ENCODE measurements at regions not wholly inside any gene's neighbourhood (a gene's known extent, or its start where the extent isn't known, plus 50 kb on each side); places are given as distances from the start of the nearest gene placed in this dataset.

- Mint-ChIP-seq H3K27ac (no peak overlapping the region), H3K9me3 (ENCODE audit: insufficient read depth) (no peaks in the 10 kb centered on the region), H3K27me3 (no peaks in the 10 kb centered on the region), H3K4me3 (no peak overlapping the region), H3K4me1 (no peaks in the 10 kb centered on the region)
- ChIA-PET POLR2A (no interaction called here), CTCF (no interaction called here)
- ATAC-seq (ENCODE audit: low read depth) (no peak), DNase-seq (no peak)
- intact Hi-C loops (cut with micrococcal nuclease) = no loop called here
- no peak for TF ChIP-seq EZH2 (IDR thresholded peaks at IDR 0.05; ENCODE audit: borderline replicate concordance, insufficient read depth, low read depth, low read length, poor library complexity, severe bottlenecking)
- no peak for TF ChIP-seq CTCF (IDR thresholded peaks at IDR 0.05)
- no peak overlapping the region for H3K4me2 ChIP-seq (replicated peaks; ENCODE audit: low read depth, low read length, poor library complexity, severe bottlenecking)
- no peaks in the 10 kb centered on the region for H4K20me1 ChIP-seq (ENCODE audit: control insufficient read depth, insufficient read depth, low read length, poor library complexity, severe bottlenecking)
- no peaks in the 10 kb centered on the region for H3K79me2 ChIP-seq (ENCODE audit: control insufficient read depth, insufficient read depth, low read length)
- H3K4me1 ChIP-seq (ENCODE audit: control insufficient read depth in 2 of 2, insufficient read depth in 2 of 2, low read length in 2 of 2) = no peaks in the 10 kb centered on the region
- peaks cover 0 to 4% (median 0%) of the 10 kb centered on the region in 3 donors for H3K9me3 ChIP-seq (ENCODE audit: control extremely low read depth in 1 of 3, control insufficient read depth in 2 of 3, insufficient read depth in 1 of 3, low read length in 2 of 3)
- no peak overlapping the region for H3K27ac ChIP-seq (ENCODE audit: low read length in 2 of 2)
- no peak overlapping the region for H3K4me3 ChIP-seq (ENCODE audit: control extremely low read depth in 1 of 5, extremely low read depth in 1 of 5, insufficient read depth in 1 of 5, low read depth in 2 of 5, low read length in 4 of 5)
- no peaks in the 10 kb centered on the region for H3K36me3 ChIP-seq (replicated peaks in 1 of 2; ENCODE audit: control extremely low read depth in 1 of 2, control insufficient read depth in 1 of 2, extremely low read depth in 1 of 2, insufficient read depth in 2 of 2, low read length in 1 of 2)
- no peak overlapping the region for H3K9ac ChIP-seq (ENCODE audit: low read length)
- no peak overlapping the region for H2AFZ ChIP-seq (ENCODE audit: insufficient read depth, low read depth, low read length, poor library complexity, severe bottlenecking)
- H3K27me3 ChIP-seq (replicated peaks in 1 of 4; ENCODE audit: control extremely low read depth in 1 of 4, control insufficient read depth in 3 of 4, insufficient read depth in 4 of 4, low read length in 3 of 4) = no peaks in the 10 kb centered on the region
Observed at GRCh38 chr2:204441316-204441715, 104.0 kb upstream of the PARD3B start.

- intact Hi-C loops (cut with micrococcal nuclease) = no loop called here
- Histone ChIP-seq H3K36me3 (replicated peaks in 1 of 2; ENCODE audit: control extremely low read depth in 1 of 2, control insufficient read depth in 1 of 2, extremely low read depth in 1 of 2, insufficient read depth in 2 of 2, low read length in 1 of 2) (no peaks in the 10 kb centered on the region), H2AFZ (ENCODE audit: insufficient read depth, low read depth, low read length, poor library complexity, severe bottlenecking) (no peak overlapping the region), H4K20me1 (ENCODE audit: control insufficient read depth, insufficient read depth, low read length, poor library complexity, severe bottlenecking) (no peaks in the 10 kb centered on the region), H3K4me2 (replicated peaks; ENCODE audit: low read depth, low read length, poor library complexity, severe bottlenecking) (no peak overlapping the region), H3K27me3 (replicated peaks in 1 of 4; ENCODE audit: control extremely low read depth in 1 of 4, control insufficient read depth in 3 of 4, insufficient read depth in 4 of 4, low read length in 3 of 4) (no peaks in the 10 kb centered on the region), H3K9ac (ENCODE audit: low read length) (no peak overlapping the region), H3K79me2 (ENCODE audit: control insufficient read depth, insufficient read depth, low read length) (no peaks in the 10 kb centered on the region), H3K27ac (ENCODE audit: low read length in 2 of 2) (no peak overlapping the region), H3K4me3 (ENCODE audit: control extremely low read depth in 1 of 5, extremely low read depth in 1 of 5, insufficient read depth in 1 of 5, low read depth in 2 of 5, low read length in 4 of 5) (no peak overlapping the region), H3K4me1 (ENCODE audit: control insufficient read depth in 2 of 2, insufficient read depth in 2 of 2, low read length in 2 of 2) (no peaks in the 10 kb centered on the region), H3K9me3 (ENCODE audit: control extremely low read depth in 1 of 3, control insufficient read depth in 2 of 3, insufficient read depth in 1 of 3, low read length in 2 of 3) (no peaks in the 10 kb centered on the region)
- Mint-ChIP-seq H3K27me3 (no peaks in the 10 kb centered on the region), H3K4me1 (no peaks in the 10 kb centered on the region), H3K4me3 (no peak overlapping the region), H3K27ac (no peak overlapping the region), H3K9me3 (ENCODE audit: insufficient read depth) (no peaks in the 10 kb centered on the region)
- ATAC-seq (ENCODE audit: low read depth) (no peak), DNase-seq (no peak)
- WGBS (ENCODE audit: insufficient coverage) = 100% methylated on average over 1 of the region's 3 CpGs
- TF ChIP-seq EZH2 (IDR thresholded peaks at IDR 0.05; ENCODE audit: borderline replicate concordance, insufficient read depth, low read depth, low read length, poor library complexity, severe bottlenecking) (no peak), CTCF (IDR thresholded peaks at IDR 0.05) (no peak)
- CTCF ChIA-PET = no interaction called here
- POLR2A ChIA-PET = no interaction called here
Observed at GRCh38 chr2:204445149-204445548, 100.1 kb upstream of the PARD3B start.
